Stimulated activated memory B cell treated with anti-CD40 and anti-IgM and Interleukin-4, amounts not matched to agents 10 μg/mL and 1 μg/mL and 100 μg/mL, for 72 hours (primary cell): ENCODE measurements at regions not wholly inside any gene's neighbourhood (a gene's known extent, or its start where the extent isn't known, plus 50 kb on each side); places are given as distances from the start of the nearest gene placed in this dataset.

Experiments
- ATAC-seq: fragments of 150-1000 bp; cut with Tn5 transposase; 2 replicates; pipeline ENCODE4 v1.10.0; 2021
- H3K27ac Mint-ChIP-seq: one replicate; pipeline ENCODE4 v1.8.0; 2022; ENCODE audit warnings: mild to moderate bottlenecking, mixed read lengths
- H3K27me3 Mint-ChIP-seq: one replicate; pipeline ENCODE4 v1.8.0; 2022; ENCODE audit warnings: mixed read lengths
- H3K36me3 Mint-ChIP-seq: one replicate; pipeline ENCODE4 v1.8.0; 2022; ENCODE audit warnings: mixed read lengths
- H3K4me1 Mint-ChIP-seq: one replicate; pipeline ENCODE4 v1.8.0; 2022; ENCODE audit warnings: mixed read lengths
- H3K4me3 Mint-ChIP-seq: one replicate; pipeline ENCODE4 v1.8.0; 2022; ENCODE audit warnings: mild to moderate bottlenecking, moderate library complexity, mixed read lengths
- H3K9me3 Mint-ChIP-seq: one replicate; pipeline ENCODE4 v1.8.0; 2022; ENCODE audit warnings: mixed read lengths

- Mint-ChIP-seq H3K27me3 (no peaks in the 10 kb centered on the region), H3K36me3 (no peaks in the 10 kb centered on the region), H3K27ac (no peak overlapping the region), H3K4me3 (no peak overlapping the region), H3K4me1 (no peaks in the 10 kb centered on the region), H3K9me3 (no peaks in the 10 kb centered on the region)
- no peak for ATAC-seq
Observed at GRCh38 chr22:27514601-27515523, 286.7 kb downstream of the MN1 start.

DNA sequence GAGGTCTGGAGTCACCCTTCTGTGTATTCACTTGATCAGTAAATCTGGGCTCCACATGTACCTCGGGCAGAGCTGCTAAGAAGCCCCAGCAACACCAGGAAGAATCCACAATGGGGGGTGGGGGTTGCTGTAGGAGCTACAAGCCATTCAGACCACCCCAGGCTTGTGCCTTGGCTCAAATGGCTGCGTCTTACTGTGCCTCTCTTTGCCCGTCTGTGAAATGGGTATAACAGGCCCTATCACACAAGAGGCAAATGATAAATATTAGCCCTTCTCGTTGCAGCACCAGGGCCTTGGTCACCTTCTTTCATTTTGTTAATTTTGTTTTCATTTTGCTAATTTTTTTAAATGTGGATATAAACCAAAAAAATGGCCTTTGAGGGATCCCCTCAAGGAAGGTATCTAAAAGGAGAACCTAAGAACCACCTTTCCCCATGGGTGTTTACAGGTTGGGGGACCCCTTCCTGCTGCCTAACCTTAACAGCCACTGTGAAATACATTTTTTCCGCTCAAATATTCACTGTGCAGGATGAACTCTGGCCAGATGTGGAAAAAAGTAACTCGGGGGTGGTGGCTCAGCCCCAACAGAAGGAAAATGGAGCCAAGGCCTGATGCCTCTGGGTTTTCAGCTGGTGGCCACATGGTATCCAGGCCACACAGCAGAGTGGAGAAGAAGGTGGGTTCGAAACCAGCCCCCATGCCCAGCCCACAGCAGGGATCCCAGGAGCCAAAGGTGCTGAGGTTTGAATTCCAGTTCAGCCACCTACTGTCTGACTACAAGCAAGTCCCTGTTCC lies 284.0 kb downstream of the MN1 start:
- no peak for ATAC-seq
- H3K4me3 Mint-ChIP-seq: no peak overlapping the region

GRCh38 chr22:27518531-27519340 lies 282.8 kb downstream of the MN1 start:
- no peaks in the 10 kb centered on the region for H3K4me1 Mint-ChIP-seq
- ATAC-seq: no peak

More for the DNA sequence above, 284.0 kb downstream of the MN1 start:
- H3K36me3 Mint-ChIP-seq: no peaks in the 10 kb centered on the region
- no peak overlapping the region for H3K27ac Mint-ChIP-seq
- peaks cover 4% of the 10 kb centered on the region for H3K27me3 Mint-ChIP-seq
- H3K9me3 Mint-ChIP-seq: peaks cover under 1% of the 10 kb centered on the region
- no peaks in the 10 kb centered on the region for H3K4me1 Mint-ChIP-seq

GRCh38 chr22:27523711-27524110 lies 277.8 kb downstream of the MN1 start:
- no peak for ATAC-seq
- Mint-ChIP-seq H3K27ac (no peak overlapping the region), H3K9me3 (peaks cover 5% of the 10 kb centered on the region), H3K27me3 (peaks cover 9% of the 10 kb centered on the region), H3K4me1 (no peaks in the 10 kb centered on the region), H3K36me3 (no peaks in the 10 kb centered on the region), H3K4me3 (no peak overlapping the region)

More at GRCh38 chr22:27518531-27519340, 282.8 kb downstream of the MN1 start:
- H3K27ac Mint-ChIP-seq: no peak overlapping the region
- H3K4me3 Mint-ChIP-seq: no peak overlapping the region
- H3K9me3 Mint-ChIP-seq: peaks cover 3% of the 10 kb centered on the region
- H3K27me3 Mint-ChIP-seq: peaks cover 9% of the 10 kb centered on the region
- no peaks in the 10 kb centered on the region for H3K36me3 Mint-ChIP-seq

GRCh38 chr22:27525711-27526110 lies 275.8 kb downstream of the MN1 start:
- no peaks in the 10 kb centered on the region for H3K4me1 Mint-ChIP-seq
- no peak overlapping the region for H3K4me3 Mint-ChIP-seq
- H3K27me3 Mint-ChIP-seq: peaks cover 9% of the 10 kb centered on the region
- no peak overlapping the region for H3K27ac Mint-ChIP-seq
- H3K36me3 Mint-ChIP-seq: no peaks in the 10 kb centered on the region
- H3K9me3 Mint-ChIP-seq: peaks cover 8% of the 10 kb centered on the region
- ATAC-seq: no peak

DNA sequence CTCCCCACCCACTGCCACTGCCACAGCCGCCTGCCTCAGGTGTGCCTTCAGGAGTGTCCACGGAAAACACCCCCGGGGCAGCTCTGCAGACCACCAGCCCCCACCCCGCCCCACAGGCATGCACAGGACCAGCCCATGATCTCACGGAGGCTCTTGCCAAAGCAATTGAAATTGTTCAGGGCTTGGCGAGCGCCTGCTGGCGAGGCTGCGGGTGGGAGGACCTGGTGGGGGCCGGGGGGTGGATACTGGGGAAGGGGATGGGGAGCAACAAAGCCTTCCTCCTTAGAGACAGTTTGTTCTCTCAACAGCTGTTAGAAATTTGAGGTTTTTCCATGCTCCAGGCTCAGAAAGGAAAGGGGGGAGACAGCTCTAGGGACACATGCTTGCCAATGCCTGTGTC lies 274.7 kb downstream of the MN1 start:
- Mint-ChIP-seq H3K9me3 (peaks cover 12% of the 10 kb centered on the region), H3K36me3 (no peaks in the 10 kb centered on the region), H3K4me3 (no peak overlapping the region), H3K27ac (no peak overlapping the region), H3K27me3 (peaks cover 9% of the 10 kb centered on the region), H3K4me1 (no peaks in the 10 kb centered on the region)
- no peak for ATAC-seq

- Mint-ChIP-seq H3K27me3 (peaks cover 9% of the 10 kb centered on the region), H3K9me3 (peaks cover 7% of the 10 kb centered on the region)
Observed at GRCh38 chr22:27531782-27532530, 269.6 kb downstream of the MN1 start.

GRCh38 chr22:27533105-27533745 lies 268.3 kb downstream of the MN1 start:
- no peak overlapping the region for H3K4me3 Mint-ChIP-seq
- H3K36me3 Mint-ChIP-seq: no peaks in the 10 kb centered on the region
- H3K27me3 Mint-ChIP-seq: peaks cover 9% of the 10 kb centered on the region
- no peak for ATAC-seq
- H3K4me1 Mint-ChIP-seq: no peaks in the 10 kb centered on the region
- peaks cover 7% of the 10 kb centered on the region for H3K9me3 Mint-ChIP-seq
- H3K27ac Mint-ChIP-seq: no peak overlapping the region

More at GRCh38 chr22:27531782-27532530, 269.6 kb downstream of the MN1 start:
- Mint-ChIP-seq H3K27ac (no peak overlapping the region), H3K4me1 (no peaks in the 10 kb centered on the region), H3K4me3 (no peak overlapping the region), H3K36me3 (no peaks in the 10 kb centered on the region)
- no peak for ATAC-seq

- Mint-ChIP-seq H3K27ac (no peak overlapping the region), H3K4me3 (no peak overlapping the region), H3K36me3 (no peaks in the 10 kb centered on the region), H3K4me1 (no peaks in the 10 kb centered on the region), H3K9me3 (peaks cover 7% of the 10 kb centered on the region), H3K27me3 (peaks cover 9% of the 10 kb centered on the region)
- no peak for ATAC-seq
Observed at GRCh38 chr22:27534720-27535125, 266.8 kb downstream of the MN1 start.

- no peak for ATAC-seq
- peaks cover 9% of the 10 kb centered on the region for H3K27me3 Mint-ChIP-seq
- no peak overlapping the region for H3K27ac Mint-ChIP-seq
- peaks cover 7% of the 10 kb centered on the region for H3K9me3 Mint-ChIP-seq
- no peaks in the 10 kb centered on the region for H3K36me3 Mint-ChIP-seq
- no peaks in the 10 kb centered on the region for H3K4me1 Mint-ChIP-seq
- no peak overlapping the region for H3K4me3 Mint-ChIP-seq
Observed at GRCh38 chr22:27535452-27535851, 266.1 kb downstream of the MN1 start.

DNA sequence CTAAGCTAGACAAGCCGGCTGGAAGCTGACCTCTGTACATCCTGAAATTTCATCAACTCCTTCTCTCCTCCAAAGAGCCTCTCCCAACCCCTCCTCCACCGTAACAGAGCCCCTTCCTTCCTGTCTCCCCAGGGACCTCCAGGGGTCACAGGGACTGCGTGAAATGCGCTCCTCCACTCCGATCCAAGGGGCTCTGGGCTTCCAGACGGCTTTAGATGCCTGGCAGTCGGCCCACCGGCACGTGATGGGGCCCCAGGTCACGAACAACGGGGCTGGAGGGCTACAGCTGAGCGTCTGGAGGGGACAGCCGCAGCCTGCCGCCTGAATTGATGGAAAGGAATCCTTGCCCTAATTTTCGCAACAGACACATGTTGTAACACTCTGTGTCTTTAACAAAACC lies 264.1 kb downstream of the MN1 start:
- Mint-ChIP-seq H3K9me3 (no peaks in the 10 kb centered on the region), H3K27me3 (peaks cover 9% of the 10 kb centered on the region), H3K27ac (no peak overlapping the region), H3K36me3 (no peaks in the 10 kb centered on the region), H3K4me1 (no peaks in the 10 kb centered on the region), H3K4me3 (no peak overlapping the region)
- no peak for ATAC-seq

GRCh38 chr22:27538666-27539065 lies 262.9 kb downstream of the MN1 start:
- ATAC-seq: no peak
- Mint-ChIP-seq H3K4me3 (no peak overlapping the region), H3K36me3 (no peaks in the 10 kb centered on the region), H3K4me1 (no peaks in the 10 kb centered on the region), H3K27ac (no peak overlapping the region), H3K9me3 (peaks cover 2% of the 10 kb centered on the region), H3K27me3 (peaks cover 11% of the 10 kb centered on the region)

- H3K4me3 Mint-ChIP-seq: no peak overlapping the region
- H3K36me3 Mint-ChIP-seq: no peaks in the 10 kb centered on the region
- ATAC-seq: no peak
- peaks cover 15% of the 10 kb centered on the region for H3K27me3 Mint-ChIP-seq
- no peak overlapping the region for H3K27ac Mint-ChIP-seq
- H3K9me3 Mint-ChIP-seq: peaks cover 3% of the 10 kb centered on the region
- no peaks in the 10 kb centered on the region for H3K4me1 Mint-ChIP-seq
Observed at GRCh38 chr22:27540247-27540646, 261.3 kb downstream of the MN1 start.
